Tongue (tissue), 1 donor: ENCODE measurements at regions not wholly inside any gene's neighbourhood (a gene's known extent, or its start where the extent isn't known, plus 50 kb on each side); places are given as distances from the start of the nearest gene placed in this dataset.
"Not testable (repeated sequence)": the region's sequence is repeated elsewhere in the genome, so short reads cannot be mapped to it uniquely, and the experiment has no call there.

Experiments used
- DNase-seq: peaks from one replicate; pipeline ENCODE4 v3.0.0-alpha.2; 2015

- peak; percentile 15 for DNase-seq
Measured at GRCh38 chr12:14213542-14213941, 151.9 kb upstream of the ATF7IP start.

- DNase-seq, result peak; percentile 40
Measured at GRCh38 chr12:14214495-14214894, 151.0 kb upstream of the ATF7IP start.

- not testable (repeated sequence) for DNase-seq
Measured at GRCh38 chr12:14215949-14216348, 149.5 kb upstream of the ATF7IP start.

- DNase-seq, result peak; percentile 37
Measured at GRCh38 chr12:14216405-14217294, 148.8 kb upstream of the ATF7IP start.

GRCh38 chr12:14219156-14219555 is 146.3 kb upstream of the ATF7IP start:
- no peak for DNase-seq

- DNase-seq, result not testable (repeated sequence)
Measured at GRCh38 chr12:14219670-14220069, 145.8 kb upstream of the ATF7IP start.

GRCh38 chr12:14225064-14225463 is 140.4 kb upstream of the ATF7IP start:
- DNase-seq, result no peak

GRCh38 chr12:14235176-14235575 is 130.3 kb upstream of the ATF7IP start:
- DNase-seq, result not testable (repeated sequence)

- DNase-seq, result not testable (repeated sequence)
Measured at GRCh38 chr12:14236641-14237040, 128.8 kb upstream of the ATF7IP start.

- DNase-seq, result peak; percentile 56
Measured at GRCh38 chr12:14238221-14238792, 127.2 kb upstream of the ATF7IP start.

- peak; percentile 43 for DNase-seq
Measured at GRCh38 chr12:14239350-14239934, 126.0 kb upstream of the ATF7IP start.

- no peak for DNase-seq
Measured at GRCh38 chr12:14239935-14240872, 125.3 kb upstream of the ATF7IP start.

- no peak for DNase-seq
Measured at GRCh38 chr12:14240873-14241220, 124.6 kb upstream of the ATF7IP start.

- not testable (repeated sequence) for DNase-seq
Measured at GRCh38 chr12:14242825-14243224, 122.7 kb upstream of the ATF7IP start.

- DNase-seq, result no peak
Measured at GRCh38 chr12:14243941-14244340, 121.5 kb upstream of the ATF7IP start.

GRCh38 chr12:14244876-14245669 is 120.4 kb upstream of the ATF7IP start:
- no peak for DNase-seq

GRCh38 chr12:14247166-14247565 is 118.3 kb upstream of the ATF7IP start:
- DNase-seq, result no peak

GRCh38 chr12:14249368-14249767 is 116.1 kb upstream of the ATF7IP start:
- DNase-seq, result no peak

- DNase-seq, result no peak
Measured at GRCh38 chr12:14252697-14253096, 112.8 kb upstream of the ATF7IP start.

GRCh38 chr12:14253496-14253895 is 112.0 kb upstream of the ATF7IP start:
- DNase-seq, result no peak

- no peak for DNase-seq
Measured at GRCh38 chr12:14254781-14255180, 110.7 kb upstream of the ATF7IP start.
